ENCODE measurements at regions not wholly inside any gene's neighbourhood (a gene's known extent, or its start where the extent isn't known, plus 50 kb on each side); places are given as distances from the start of the nearest gene placed in this dataset.

GRCh38 chr4:159860945-159861344 is 758.1 kb downstream of the RAPGEF2 start:
- Histone ChIP-seq H3K9me2 (ENCODE audit: insufficient read depth) (no peaks in the 10 kb centered on the region), H3K4me2 (ENCODE audit: low read length) (no peak overlapping the region), H4K20me1 (ENCODE audit: insufficient read depth) (no peaks in the 10 kb centered on the region), H3K9ac (ENCODE audit: low read length) (no peak overlapping the region), H3K27me3 (ENCODE audit: insufficient read depth, low read length) (no peaks in the 10 kb centered on the region), H3K4me1 (ENCODE audit: control insufficient read depth in 1 of 2, insufficient read depth in 2 of 2, low read length in 2 of 2) (no peaks in the 10 kb centered on the region), H3K27ac (ENCODE audit: low read depth, low read length) (no peak overlapping the region), H3K36me3 (ENCODE audit: control insufficient read depth in 1 of 2, insufficient read depth in 2 of 2, low read length in 2 of 2) (no peaks in the 10 kb centered on the region), H3K9me3 (ENCODE audit: control insufficient read depth in 1 of 2, insufficient read depth in 1 of 2, low read depth in 1 of 2, low read length in 2 of 2) (no peaks in the 10 kb centered on the region), H3K79me2 (ENCODE audit: insufficient read depth, low read length) (no peaks in the 10 kb centered on the region), H2AFZ (ENCODE audit: low read depth, low read length, poor library complexity, severe bottlenecking) (no peak overlapping the region), H3K4me3 (replicated peaks in 1 of 2; ENCODE audit: low read depth in 1 of 2, low read length in 2 of 2) (no peak overlapping the region)
- DNase-seq (ENCODE audit: low read depth, low spot score) (no peak), ATAC-seq (no peak)
- ChIA-PET POLR2A (no interaction called here), RAD21 (ENCODE audit: low non-redundant PET in 1 of 2, low total read pairs in 2 of 2, uncharacterized antibody in 2 of 2, unreplicated experiment in 2 of 2) (no interaction called here), CTCF (no interaction called here)
- no TSS peak for BruUV-seq (replicated peaks)
- no peak for TF ChIP-seq SP1 (IDR thresholded peaks at IDR 0.05; ENCODE audit: low read depth)
- no peak for TF ChIP-seq JUND (IDR thresholded peaks at IDR 0.05)
- intact Hi-C loops (cut with micrococcal nuclease): no loop called here

GRCh38 chr4:159864337-159864736 is 761.5 kb downstream of the RAPGEF2 start:
- Histone ChIP-seq H3K4me2 (ENCODE audit: low read length) (no peak overlapping the region), H4K20me1 (ENCODE audit: insufficient read depth) (no peaks in the 10 kb centered on the region), H3K4me3 (replicated peaks in 1 of 2; ENCODE audit: low read depth in 1 of 2, low read length in 2 of 2) (no peak overlapping the region), H3K9ac (ENCODE audit: low read length) (no peak overlapping the region), H3K9me2 (ENCODE audit: insufficient read depth) (no peaks in the 10 kb centered on the region), H3K4me1 (ENCODE audit: control insufficient read depth in 1 of 2, insufficient read depth in 2 of 2, low read length in 2 of 2) (no peaks in the 10 kb centered on the region), H3K9me3 (ENCODE audit: control insufficient read depth in 1 of 2, insufficient read depth in 1 of 2, low read depth in 1 of 2, low read length in 2 of 2) (no peaks in the 10 kb centered on the region), H3K27ac (ENCODE audit: low read depth, low read length) (no peak overlapping the region), H3K27me3 (ENCODE audit: insufficient read depth, low read length) (no peaks in the 10 kb centered on the region), H3K79me2 (ENCODE audit: insufficient read depth, low read length) (no peaks in the 10 kb centered on the region), H3K36me3 (ENCODE audit: control insufficient read depth in 1 of 2, insufficient read depth in 2 of 2, low read length in 2 of 2) (no peaks in the 10 kb centered on the region), H2AFZ (ENCODE audit: low read depth, low read length, poor library complexity, severe bottlenecking) (no peak overlapping the region)
- intact Hi-C loops (cut with micrococcal nuclease): no loop called here
- ChIA-PET CTCF (no interaction called here), POLR2A (no interaction called here), RAD21 (ENCODE audit: low non-redundant PET in 1 of 2, low total read pairs in 2 of 2, uncharacterized antibody in 2 of 2, unreplicated experiment in 2 of 2) (no interaction called here)
- BruUV-seq (replicated peaks): no TSS peak
- ATAC-seq: no peak
- DNase-seq (ENCODE audit: low read depth, low spot score): no peak
- TF ChIP-seq JUND (IDR thresholded peaks at IDR 0.05) (no peak), CBX3 (IDR thresholded peaks at IDR 0.05; ENCODE audit: low read depth) (no peak), REST (IDR thresholded peaks at IDR 0.05; ENCODE audit: low read depth) (no peak), FOSL1 (IDR thresholded peaks at IDR 0.05; ENCODE audit: low read depth) (no peak), ELF1 (IDR thresholded peaks at IDR 0.05; ENCODE audit: borderline replicate concordance, low read depth) (no peak), ATF3 (IDR thresholded peaks at IDR 0.05) (no peak), ZNF274 (IDR thresholded peaks at IDR 0.05; ENCODE audit: low read depth, low read length) (no peak), SP1 (IDR thresholded peaks at IDR 0.05; ENCODE audit: low read depth) (no peak), EZH2phosphoT487 (IDR thresholded peaks at IDR 0.05; ENCODE audit: borderline replicate concordance) (no peak), POLR2AphosphoS5 (IDR thresholded peaks at IDR 0.05; ENCODE audit: low read depth, low read length) (no peak), SIN3A (IDR thresholded peaks at IDR 0.05; ENCODE audit: low read depth) (no peak), POLR2A (IDR thresholded peaks at IDR 0.05; ENCODE audit: borderline replicate concordance, extremely low read depth, insufficient read depth, insufficient read length) (no peak), MAX (IDR thresholded peaks at IDR 0.05) (no peak), CEBPB (IDR thresholded peaks at IDR 0.05; ENCODE audit: low read depth) (no peak), EGR1 (IDR thresholded peaks at IDR 0.05; ENCODE audit: low read depth) (no peak)

All from HCT116 (cell line).